ENCODE measurements at regions not wholly inside any gene's neighbourhood (a gene's known extent, or its start where the extent isn't known, plus 50 kb on each side); places are given as distances from the start of the nearest gene placed in this dataset.

- no peak for TF ChIP-seq SIN3A (IDR thresholded peaks at IDR 0.05; ENCODE audit: borderline replicate concordance, insufficient read depth, low read length)
- no peak for TF ChIP-seq REST (IDR thresholded peaks at IDR 0.05; ENCODE audit: insufficient read depth in 1 of 2, low read depth in 2 of 2, low read length in 2 of 2)
- TF ChIP-seq TAF1 (IDR thresholded peaks at IDR 0.05; ENCODE audit: borderline replicate concordance, insufficient read depth, low read length), result no peak
- TF ChIP-seq FOXP2 (optimal IDR thresholded peaks at IDR 0.05; ENCODE audit: borderline replicate concordance, extremely low read depth, extremely low read length, insufficient read depth), result no peak
- TF ChIP-seq POLR2AphosphoS5 (IDR thresholded peaks at IDR 0.05; ENCODE audit: low read depth, low read length), result no peak
Observed at GRCh38 chr5:145205546-145205945, 629.6 kb downstream of the PRELID2 start.

GRCh38 chr5:145204743-145205142 is 630.4 kb downstream of the PRELID2 start:
- TF ChIP-seq FOXP2 (optimal IDR thresholded peaks at IDR 0.05; ENCODE audit: borderline replicate concordance, extremely low read depth, extremely low read length, insufficient read depth), result no peak
- no peak for TF ChIP-seq TAF1 (IDR thresholded peaks at IDR 0.05; ENCODE audit: borderline replicate concordance, insufficient read depth, low read length)
- TF ChIP-seq POLR2AphosphoS5 (IDR thresholded peaks at IDR 0.05; ENCODE audit: low read depth, low read length), result no peak
- no peak for TF ChIP-seq REST (IDR thresholded peaks at IDR 0.05; ENCODE audit: insufficient read depth in 1 of 2, low read depth in 2 of 2, low read length in 2 of 2)
- TF ChIP-seq SIN3A (IDR thresholded peaks at IDR 0.05; ENCODE audit: borderline replicate concordance, insufficient read depth, low read length), result no peak

GRCh38 chr5:145203193-145203592 is 631.9 kb downstream of the PRELID2 start:
- TF ChIP-seq POLR2AphosphoS5 (IDR thresholded peaks at IDR 0.05; ENCODE audit: low read depth, low read length) (no peak), SIN3A (IDR thresholded peaks at IDR 0.05; ENCODE audit: borderline replicate concordance, insufficient read depth, low read length) (no peak), REST (IDR thresholded peaks at IDR 0.05; ENCODE audit: insufficient read depth in 1 of 2, low read depth in 2 of 2, low read length in 2 of 2) (no peak), FOXP2 (optimal IDR thresholded peaks at IDR 0.05; ENCODE audit: borderline replicate concordance, extremely low read depth, extremely low read length, insufficient read depth) (no peak), TAF1 (IDR thresholded peaks at IDR 0.05; ENCODE audit: borderline replicate concordance, insufficient read depth, low read length) (no peak)

- TF ChIP-seq FOXP2 (optimal IDR thresholded peaks at IDR 0.05; ENCODE audit: borderline replicate concordance, extremely low read depth, extremely low read length, insufficient read depth) (no peak), TAF1 (IDR thresholded peaks at IDR 0.05; ENCODE audit: borderline replicate concordance, insufficient read depth, low read length) (no peak), REST (IDR thresholded peaks at IDR 0.05; ENCODE audit: insufficient read depth in 1 of 2, low read depth in 2 of 2, low read length in 2 of 2) (no peak), SIN3A (IDR thresholded peaks at IDR 0.05; ENCODE audit: borderline replicate concordance, insufficient read depth, low read length) (no peak), POLR2AphosphoS5 (IDR thresholded peaks at IDR 0.05; ENCODE audit: low read depth, low read length) (no peak)
Observed at GRCh38 chr5:145198525-145199260, 636.4 kb downstream of the PRELID2 start.
